Endothelial cell of umbilical vein (primary cell): ENCODE measurements at regions not wholly inside any gene's neighbourhood (a gene's known extent, or its start where the extent isn't known, plus 50 kb on each side); places are given as distances from the start of the nearest gene placed in this dataset.

ENCODE experiments used
- CTCF ChIP-seq, 2 donors: IDR thresholded peaks; 1 replicate in 1 of 2; 2 replicates in 1 of 2; pipeline ENCODE4 v1.5.1; 2011; ENCODE audit warnings: low read length in 2 of 2, mild to moderate bottlenecking in 2 of 2, moderate library complexity in 2 of 2, control low read depth in 1 of 2, inconsistent platforms in 1 of 2, low read depth in 1 of 2; ENCODE audit not compliant: insufficient read depth in 1 of 2; ENCODE audit errors: extremely low read depth in 1 of 2
- EZH2 ChIP-seq: IDR thresholded peaks from 2 replicates; pipeline ENCODE4 v1.6.1; 2012; ENCODE audit warnings: borderline replicate concordance, low read depth, mild to moderate bottlenecking, moderate library complexity, low read length, inconsistent platforms; ENCODE audit not compliant: severe bottlenecking
- FOS ChIP-seq: IDR thresholded peaks from 2 replicates; pipeline ENCODE4 v1.6.1; 2011; ENCODE audit warnings: mild to moderate bottlenecking, low read length, moderate library complexity, borderline replicate concordance; ENCODE audit not compliant: insufficient read depth
- GATA2 ChIP-seq: IDR thresholded peaks from 2 replicates; pipeline ENCODE4 v1.7.0; 2011; ENCODE audit warnings: low read depth, mild to moderate bottlenecking, moderate library complexity, mixed read lengths, low read length; ENCODE audit not compliant: insufficient read length, insufficient read depth
- MYC ChIP-seq: IDR thresholded peaks from one replicate; pipeline ENCODE4 v1.6.1; 2011; ENCODE audit warnings: mild to moderate bottlenecking, low read depth, low read length
- POLR2A ChIP-seq: IDR thresholded peaks from 2 replicates; pipeline ENCODE4 v1.6.1; 2012; ENCODE audit warnings: low read depth, mild to moderate bottlenecking, control low read depth, low read length
- POLR2AphosphoS5 ChIP-seq: IDR thresholded peaks from 2 replicates; pipeline ENCODE4 v1.6.1; 2012; ENCODE audit warnings: low read depth, mild to moderate bottlenecking, control low read depth, low read length, moderate library complexity; ENCODE audit not compliant: insufficient read depth

DNA sequence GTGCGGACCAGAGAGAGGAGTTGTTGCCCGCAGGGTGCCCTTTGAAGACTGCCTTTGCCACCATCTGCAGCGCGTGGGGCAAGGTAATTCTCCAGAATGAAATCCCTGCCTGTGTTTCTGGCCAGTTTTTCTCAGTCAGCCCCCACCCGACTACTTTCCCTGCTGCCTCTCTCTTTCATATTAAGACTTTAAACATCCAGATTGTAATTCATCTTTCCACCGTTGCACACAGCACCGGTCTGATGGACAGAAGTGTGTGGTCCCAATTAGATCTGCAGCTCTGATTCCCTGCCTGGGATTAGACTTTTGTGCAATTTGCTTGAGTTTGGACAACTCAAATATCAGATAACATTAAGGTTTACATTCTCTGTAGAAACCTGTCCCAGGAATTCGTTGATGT is 489.0 kb downstream of the QKI start:
- TF ChIP-seq CTCF (IDR thresholded peaks at IDR 0.05; ENCODE audit: extremely low read depth in 1 of 2, insufficient read depth in 1 of 2, low read depth in 1 of 2, low read length in 2 of 2) = no peak
- no peak for TF ChIP-seq GATA2
- no peak for TF ChIP-seq EZH2
- no peak for TF ChIP-seq POLR2AphosphoS5
- TF ChIP-seq POLR2A = no peak
- TF ChIP-seq FOS = no peak
- TF ChIP-seq MYC = no peak
